Vagina (tissue), 2 donors: ENCODE measurements at regions not wholly inside any gene's neighbourhood (a gene's known extent, or its start where the extent isn't known, plus 50 kb on each side); places are given as distances from the start of the nearest gene placed in this dataset.

Experiments used
- POLR2A ChIP-seq, 2 donors: fragments of 450-650 bp; IDR thresholded peaks; one replicate each; pipeline ENCODE4 v1.6.1; 2017; ENCODE audit warnings: antibody characterized with exemption in 2 of 2, mild to moderate bottlenecking in 2 of 2, moderate library complexity in 2 of 2
- TF ChIP-seq, protein P1 (sequence below), 3 experiments: fragments of 450-650 bp in 2 of 3; fragments of 200-600 bp in 1 of 3; sonication (generic) in 1 of 3; IDR thresholded peaks; one replicate each; pipeline ENCODE4 v1.5.1; 2017 to 2019; ENCODE audit warnings: antibody characterized with exemption in 3 of 3, mild to moderate bottlenecking in 2 of 3, moderate library complexity in 2 of 3

GRCh38 chr19:23522431-23522830, 127.2 kb upstream of the ZNF91 start:
- TF ChIP-seq, protein P1, sequence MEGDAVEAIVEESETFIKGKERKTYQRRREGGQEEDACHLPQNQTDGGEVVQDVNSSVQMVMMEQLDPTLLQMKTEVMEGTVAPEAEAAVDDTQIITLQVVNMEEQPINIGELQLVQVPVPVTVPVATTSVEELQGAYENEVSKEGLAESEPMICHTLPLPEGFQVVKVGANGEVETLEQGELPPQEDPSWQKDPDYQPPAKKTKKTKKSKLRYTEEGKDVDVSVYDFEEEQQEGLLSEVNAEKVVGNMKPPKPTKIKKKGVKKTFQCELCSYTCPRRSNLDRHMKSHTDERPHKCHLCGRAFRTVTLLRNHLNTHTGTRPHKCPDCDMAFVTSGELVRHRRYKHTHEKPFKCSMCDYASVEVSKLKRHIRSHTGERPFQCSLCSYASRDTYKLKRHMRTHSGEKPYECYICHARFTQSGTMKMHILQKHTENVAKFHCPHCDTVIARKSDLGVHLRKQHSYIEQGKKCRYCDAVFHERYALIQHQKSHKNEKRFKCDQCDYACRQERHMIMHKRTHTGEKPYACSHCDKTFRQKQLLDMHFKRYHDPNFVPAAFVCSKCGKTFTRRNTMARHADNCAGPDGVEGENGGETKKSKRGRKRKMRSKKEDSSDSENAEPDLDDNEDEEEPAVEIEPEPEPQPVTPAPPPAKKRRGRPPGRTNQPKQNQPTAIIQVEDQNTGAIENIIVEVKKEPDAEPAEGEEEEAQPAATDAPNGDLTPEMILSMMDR (IDR thresholded peaks at IDR 0.05): no peak
- no peak for TF ChIP-seq POLR2A (IDR thresholded peaks at IDR 0.05)
